ENCODE measurements at regions not wholly inside any gene's neighbourhood (a gene's known extent, or its start where the extent isn't known, plus 50 kb on each side); places are given as distances from the start of the nearest gene placed in this dataset.

DNA sequence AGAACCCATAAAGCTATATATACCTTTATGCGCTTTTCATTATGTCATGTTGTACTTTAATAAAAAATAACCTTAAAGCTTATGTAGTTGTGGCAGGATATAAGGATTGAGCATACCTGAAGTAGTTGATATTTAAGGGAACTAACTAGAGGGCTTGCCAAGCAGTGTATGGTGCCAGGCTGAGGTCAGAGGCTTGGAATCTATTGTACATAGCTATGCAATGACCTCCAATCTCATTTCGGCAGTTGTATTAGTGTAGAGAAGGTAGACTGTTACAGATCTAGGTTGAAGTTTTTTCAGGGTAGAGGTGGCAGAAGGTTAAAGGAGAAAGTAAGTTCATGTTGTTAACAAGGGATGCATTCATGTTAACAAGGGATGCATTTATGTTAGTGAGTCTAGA is 397.7 kb upstream of the HS3ST5 start:
- H3K79me2 ChIP-seq (ENCODE audit: control insufficient read depth in 1 of 2, insufficient read depth in 2 of 2, low read length in 2 of 2): no peaks in the 10 kb centered on the region
- H3K4ac ChIP-seq (replicated peaks; ENCODE audit: insufficient read length, low read depth, low read length): no peak overlapping the region
- H2BK12ac ChIP-seq (ENCODE audit: low read depth, low read length): no peak overlapping the region
- H3K36me3 ChIP-seq (ENCODE audit: control insufficient read depth in 2 of 4, insufficient read depth in 4 of 4, low read length in 3 of 4): no peaks in the 10 kb centered on the region
- no peaks in the 10 kb centered on the region for H3K23me2 ChIP-seq (ENCODE audit: low read depth, low read length)
- no peaks in the 10 kb centered on the region for H3K27me3 ChIP-seq (replicated peaks in 1 of 4; ENCODE audit: control insufficient read depth in 3 of 4, extremely low read depth in 1 of 4, insufficient read depth in 3 of 4, low read length in 3 of 4)
- no peak overlapping the region for H3K4me3 ChIP-seq (ENCODE audit: extremely low read depth in 1 of 4, insufficient read depth in 2 of 4, low read depth in 3 of 4, low read length in 4 of 4)
- no peak overlapping the region for H3K56ac ChIP-seq (replicated peaks; ENCODE audit: insufficient read length, low read depth, low read length)
- ChIA-PET POLR2A (ENCODE audit: partially characterized antibody) (no interaction called here), CTCF (ENCODE audit: partially characterized antibody) (interaction anchor here (0.6 to 1.5 kb wide), 4 partner anchors 10 to 42 kb away, joined by 3 to 5 read pairs (median 4); no protein-coding TSS in a partner anchor)
- 93% methylated on average over 2 of the region's 2 CpGs; no CpG with 5 or more reads in 1 of the 2 experiments for WGBS, 2 experiments (ENCODE audit: extremely low coverage in 1 of 2, insufficient coverage in 1 of 2, insufficient read length in 1 of 2, insufficient replicate concordance in 2 of 2, low coverage in 1 of 2, low lambda C conversion rate in 2 of 2, missing lambda C conversion rate in 1 of 2)
- H2BK5ac ChIP-seq (ENCODE audit: low read depth, low read length): no peak overlapping the region
- no peak overlapping the region for H3K14ac ChIP-seq (ENCODE audit: insufficient read length)
- H3K4me2 ChIP-seq (ENCODE audit: insufficient read depth in 1 of 2, low read depth in 2 of 2, low read length in 2 of 2): no peak overlapping the region
- H2AK5ac ChIP-seq (ENCODE audit: low read depth, low read length): no peak overlapping the region
- DNase-seq (ENCODE audit: low read depth in 1 of 2, low spot score in 2 of 2): no peak
- no peak overlapping the region for H4K91ac ChIP-seq (replicated peaks; ENCODE audit: insufficient read length, low read length)
- H2AFZ ChIP-seq (ENCODE audit: low read length): no peak overlapping the region
- no peaks in the 10 kb centered on the region for H3K9me3 ChIP-seq (ENCODE audit: insufficient read depth in 2 of 2, low read depth in 1 of 2, low read length in 1 of 2)
- H3K4me1 ChIP-seq (replicated peaks in 1 of 4; ENCODE audit: control insufficient read depth in 3 of 4, insufficient read depth in 4 of 4, low read length in 3 of 4): no peaks in the 10 kb centered on the region
- H3K27ac ChIP-seq (ENCODE audit: low read depth, low read length): no peak overlapping the region
- no peak overlapping the region for H2BK120ac ChIP-seq (replicated peaks; ENCODE audit: low read depth, low read length)
- no peak overlapping the region for H3K18ac ChIP-seq (ENCODE audit: extremely low read depth, low read length)
- H3K9ac ChIP-seq (replicated peaks in 1 of 4; ENCODE audit: extremely low read depth in 1 of 4, low read depth in 3 of 4, low read length in 3 of 4): no peak overlapping the region
- H3K23ac ChIP-seq (ENCODE audit: insufficient read length): no peak overlapping the region
- no peak overlapping the region for H4K5ac ChIP-seq (ENCODE audit: insufficient read length, low read depth, low read length)
- H3K79me1 ChIP-seq (ENCODE audit: low read depth, low read length): no peaks in the 10 kb centered on the region
- FAIRE-seq: no peak
- no peak overlapping the region for H2BK20ac ChIP-seq (ENCODE audit: low read length)
- no peak overlapping the region for H2BK15ac ChIP-seq (ENCODE audit: low read length)
- no peaks in the 10 kb centered on the region for H4K20me1 ChIP-seq (replicated peaks in 1 of 2; ENCODE audit: control insufficient read depth in 1 of 2, insufficient read depth in 2 of 2, low read length in 2 of 2)
- no peak overlapping the region for H4K8ac ChIP-seq (ENCODE audit: extremely low read depth, insufficient read depth, low read length)
- TF ChIP-seq POU5F1 (IDR thresholded peaks at IDR 0.05; ENCODE audit: low read depth, low read length): no peak
